H1 (cell line): ENCODE measurements at regions not wholly inside any gene's neighbourhood (a gene's known extent, or its start where the extent isn't known, plus 50 kb on each side); places are given as distances from the start of the nearest gene placed in this dataset.

Experiments
- CTCF ChIA-PET: fragments of 300-600 bp; sonication (Branson Sonifier 250); formaldehyde crosslinking; loops from one replicate; lab custom pipeline; 2021; ENCODE audit not compliant: partially characterized antibody; lab: Charles Lee
- POLR2A ChIA-PET: fragments of 300-600 bp; sonication (Branson Sonifier 250); formaldehyde crosslinking; loops from one replicate; lab custom pipeline; 2021; ENCODE audit warnings: inconsistent platforms; ENCODE audit not compliant: partially characterized antibody; lab: Charles Lee
- DNase-seq, 2 experiments: peaks; one replicate each; pipeline versions ENCODE4 v3.0.0 to v3.0.0-alpha.2; 2010 to 2022; ENCODE audit warnings: low spot score in 2 of 2, low read depth in 1 of 2, mixed read lengths in 1 of 2
- FAIRE-seq: peaks from 2 replicates; lab custom pipeline; 2011; peaks lifted over from hg19 to GRCh38; lab: Jason Lieb, UNC
- H2AFZ ChIP-seq: 2 replicates; pipeline ENCODE4 v1.8.1; 2012; ENCODE audit warnings: low read length, inconsistent platforms
- H2AK5ac ChIP-seq: 2 replicates; pipeline ENCODE4 v1.6.1; 2013; ENCODE audit warnings: low read depth, low read length
- H2BK120ac ChIP-seq: replicated peaks from 2 replicates; pipeline ENCODE3; 2013; ENCODE audit warnings: low read depth, low read length, inconsistent platforms
- H2BK12ac ChIP-seq: 2 replicates; pipeline ENCODE4 v1.6.1; 2013; ENCODE audit warnings: low read depth, low read length
- H2BK15ac ChIP-seq: 2 replicates; pipeline ENCODE4 v1.6.1; 2013; ENCODE audit warnings: low read length
- H2BK20ac ChIP-seq: 2 replicates; pipeline ENCODE4 v1.6.1; 2013; ENCODE audit warnings: low read length
- H2BK5ac ChIP-seq: 2 replicates; pipeline ENCODE4 v1.6.1; 2013; ENCODE audit warnings: low read depth, low read length
- H3K14ac ChIP-seq: 2 replicates; pipeline ENCODE4 v1.6.1; 2013; ENCODE audit warnings: inconsistent platforms; ENCODE audit not compliant: insufficient read length
- H3K18ac ChIP-seq: 2 replicates; pipeline ENCODE4 v1.6.1; 2013; ENCODE audit warnings: low read length; ENCODE audit errors: extremely low read depth
- H3K23ac ChIP-seq: 2 replicates; pipeline ENCODE4 v1.6.1; 2013; ENCODE audit warnings: inconsistent platforms; ENCODE audit not compliant: insufficient read length
- H3K23me2 ChIP-seq: 2 replicates; pipeline ENCODE4 v1.6.1; 2013; ENCODE audit warnings: low read depth, low read length
- H3K27ac ChIP-seq: 2 replicates; pipeline ENCODE4 v1.6.1; 2011; ENCODE audit warnings: low read depth, low read length, inconsistent platforms
- H3K27me3 ChIP-seq, 4 experiments: replicated peaks in 1 of 4; 1 replicate in 1 of 4; 2 replicates in 3 of 4; pipeline versions ENCODE4 v1.6.1 to v1.8.1; 2011 to 2013; ENCODE audit warnings: low read length in 3 of 4, mild to moderate bottlenecking in 3 of 4, inconsistent platforms in 2 of 4, mixed read lengths in 2 of 4, moderate library complexity in 1 of 4; ENCODE audit not compliant: control insufficient read depth in 3 of 4, insufficient read depth in 3 of 4; ENCODE audit errors: extremely low read depth in 1 of 4
- H3K36me3 ChIP-seq, 4 experiments: 2 replicates each; pipeline versions ENCODE4 v1.6.1 to v1.8.1; 2011 to 2013; ENCODE audit warnings: mild to moderate bottlenecking in 4 of 4, low read length in 3 of 4, moderate library complexity in 2 of 4, control low read depth in 1 of 4, inconsistent platforms in 1 of 4; ENCODE audit not compliant: insufficient read depth in 4 of 4, control insufficient read depth in 2 of 4
- H3K4ac ChIP-seq: replicated peaks from 2 replicates; pipeline ENCODE3; 2013; ENCODE audit warnings: low read length, low read depth, mixed read lengths, inconsistent platforms; ENCODE audit not compliant: insufficient read length
- H3K4me1 ChIP-seq, 4 experiments: replicated peaks in 1 of 4; 1 replicate in 1 of 4; 2 replicates in 3 of 4; pipeline versions ENCODE4 v1.6.1 to v1.8.1; 2011 to 2013; ENCODE audit warnings: low read length in 3 of 4, inconsistent platforms in 2 of 4, mixed read lengths in 1 of 4; ENCODE audit not compliant: insufficient read depth in 4 of 4, control insufficient read depth in 3 of 4
- H3K4me2 ChIP-seq, 2 experiments: 2 replicates each; pipeline versions ENCODE4 v1.6.1 to v1.8.1; 2011 to 2013; ENCODE audit warnings: low read depth in 2 of 2, low read length in 2 of 2, control low read depth in 1 of 2, inconsistent platforms in 1 of 2, mild to moderate bottlenecking in 1 of 2; ENCODE audit not compliant: insufficient read depth in 1 of 2
- H3K4me3 ChIP-seq, 4 experiments: fragments of 200-600, 300-600 bp in 1 of 4; sonication (generic), shearing (Covaris generic), sonication (Bioruptor Twin) in 1 of 4; 2 replicates each; pipeline versions ENCODE4 v1.5.1 to v1.8.1; 2011 to 2016; ENCODE audit warnings: low read length in 4 of 4, low read depth in 3 of 4, control low read depth in 2 of 4, inconsistent platforms in 2 of 4, mild to moderate bottlenecking in 2 of 4, mixed read lengths in 1 of 4, moderate library complexity in 1 of 4; ENCODE audit not compliant: insufficient read depth in 2 of 4; ENCODE audit errors: extremely low read depth in 1 of 4
- H3K56ac ChIP-seq: replicated peaks from 2 replicates; pipeline ENCODE3; 2013; ENCODE audit warnings: low read depth, mild to moderate bottlenecking, mixed read lengths, low read length, inconsistent platforms; ENCODE audit not compliant: insufficient read length
- H3K79me1 ChIP-seq: 2 replicates; pipeline ENCODE4 v1.6.1; 2013; ENCODE audit warnings: low read depth, low read length, control low read depth
- H3K79me2 ChIP-seq, 2 experiments: 2 replicates each; pipeline versions ENCODE4 v1.6.1 to v1.8.1; 2012 to 2013; ENCODE audit warnings: low read length in 2 of 2, mild to moderate bottlenecking in 2 of 2, inconsistent platforms in 1 of 2; ENCODE audit not compliant: insufficient read depth in 2 of 2, control insufficient read depth in 1 of 2
- H3K9ac ChIP-seq, 4 experiments: replicated peaks in 1 of 4; 1 replicate in 1 of 4; 2 replicates in 3 of 4; pipeline versions ENCODE4 v1.6.1 to v1.8.1; 2011 to 2013; ENCODE audit warnings: low read depth in 3 of 4, low read length in 3 of 4, control low read depth in 2 of 4, mild to moderate bottlenecking in 2 of 4, moderate library complexity in 2 of 4, inconsistent platforms in 1 of 4; ENCODE audit errors: extremely low read depth in 1 of 4
- H3K9me3 ChIP-seq, 2 experiments: 2 replicates each; pipeline versions ENCODE4 v1.6.1 to v1.8.1; 2012 to 2013; ENCODE audit warnings: mild to moderate bottlenecking in 2 of 2, moderate library complexity in 2 of 2, control low read depth in 1 of 2, inconsistent platforms in 1 of 2, low read depth in 1 of 2, low read length in 1 of 2, mixed read lengths in 1 of 2; ENCODE audit not compliant: insufficient read depth in 2 of 2
- H4K20me1 ChIP-seq, 2 experiments: replicated peaks in 1 of 2; 2 replicates each; pipeline versions ENCODE3 to v1.8.1; 2011 to 2013; ENCODE audit warnings: inconsistent platforms in 2 of 2, low read length in 2 of 2, mild to moderate bottlenecking in 1 of 2; ENCODE audit not compliant: insufficient read depth in 2 of 2, control insufficient read depth in 1 of 2
- H4K5ac ChIP-seq: 2 replicates; pipeline ENCODE4 v1.6.1; 2013; ENCODE audit warnings: low read length, low read depth, mixed read lengths, inconsistent platforms; ENCODE audit not compliant: insufficient read length
- H4K8ac ChIP-seq: 2 replicates; pipeline ENCODE4 v1.8.0; 2013; ENCODE audit warnings: mild to moderate bottlenecking, moderate library complexity, low read length, inconsistent platforms; ENCODE audit not compliant: insufficient read depth; ENCODE audit errors: extremely low read depth
- H4K91ac ChIP-seq: replicated peaks from 2 replicates; pipeline ENCODE3; 2013; ENCODE audit warnings: low read length, mixed read lengths, inconsistent platforms; ENCODE audit not compliant: insufficient read length
- CBX5 ChIP-seq: fragments of 300-800, 300-1000 bp; sonication (generic); IDR thresholded peaks from 2 replicates; pipeline ENCODE4 v1.7.1; 2016; ENCODE audit warnings: antibody characterized with exemption, low read length, low read depth
- CHD1 ChIP-seq: IDR thresholded peaks from 2 replicates; pipeline ENCODE4 v1.6.1; 2012; ENCODE audit warnings: low read depth, low read length, improper control_type of control experiment
- CTCF ChIP-seq, 3 experiments: IDR thresholded peaks; 1 replicate in 2 of 3; 2 replicates in 1 of 3; pipeline versions ENCODE4 v1.5.1 to v1.6.1; 2011; ENCODE audit warnings: low read length in 3 of 3, mild to moderate bottlenecking in 3 of 3, inconsistent platforms in 2 of 3, low read depth in 1 of 3, moderate library complexity in 1 of 3; ENCODE audit not compliant: insufficient read depth in 1 of 3; ENCODE audit errors: control extremely low read depth in 1 of 3
- GABPA ChIP-seq: IDR thresholded peaks from 2 replicates; pipeline ENCODE4 v1.6.1; 2011; ENCODE audit warnings: mild to moderate bottlenecking, low read length, moderate library complexity, borderline replicate concordance; ENCODE audit not compliant: insufficient read depth
- NANOG ChIP-seq: IDR thresholded peaks from 2 replicates; pipeline ENCODE4 v1.6.1; 2011; ENCODE audit warnings: low read length, low read depth, mild to moderate bottlenecking, inconsistent platforms; ENCODE audit not compliant: insufficient read depth, poor library complexity, severe bottlenecking
- POLR2AphosphoS5 ChIP-seq: IDR thresholded peaks from 2 replicates; pipeline ENCODE4 v1.6.1; 2011; ENCODE audit warnings: low read depth, low read length
- RBBP5 ChIP-seq: IDR thresholded peaks from 2 replicates; pipeline ENCODE4 v1.7.1; 2012; ENCODE audit warnings: low read depth, mild to moderate bottlenecking, inconsistent platforms, low read length, moderate library complexity, borderline replicate concordance
- SRF ChIP-seq: IDR thresholded peaks from 2 replicates; pipeline ENCODE4 v1.6.1; 2011; ENCODE audit warnings: mild to moderate bottlenecking, low read depth, low read length, moderate library complexity
- WGBS, 2 experiments: shearing (Covaris generic) in 1 of 2; methylation state at CpG; one replicate each; pipeline versions ENCODE4 v1.1.6 to v1.1.7; 2013 to 2015; ENCODE audit warnings: low lambda C conversion rate in 2 of 2, mixed read lengths in 2 of 2, inconsistent platforms in 1 of 2, low coverage in 1 of 2, missing lambda C conversion rate in 1 of 2; ENCODE audit not compliant: insufficient replicate concordance in 2 of 2, insufficient coverage in 1 of 2, insufficient read length in 1 of 2; ENCODE audit errors: extremely low coverage in 1 of 2, missing lambda C conversion rate in 1 of 2; 5-methylcytosine and 5-hydroxymethylcytosine counted together
- TF ChIP-seq, protein P1 (sequence below): IDR thresholded peaks from 2 replicates; pipeline ENCODE4 v1.6.1; 2011; ENCODE audit warnings: low read depth, mild to moderate bottlenecking, low read length; ENCODE audit not compliant: insufficient read depth
- TF ChIP-seq, protein P2 (sequence below): IDR thresholded peaks from 2 replicates; pipeline ENCODE4 v1.6.1; 2012; ENCODE audit warnings: inconsistent platforms

DNA sequence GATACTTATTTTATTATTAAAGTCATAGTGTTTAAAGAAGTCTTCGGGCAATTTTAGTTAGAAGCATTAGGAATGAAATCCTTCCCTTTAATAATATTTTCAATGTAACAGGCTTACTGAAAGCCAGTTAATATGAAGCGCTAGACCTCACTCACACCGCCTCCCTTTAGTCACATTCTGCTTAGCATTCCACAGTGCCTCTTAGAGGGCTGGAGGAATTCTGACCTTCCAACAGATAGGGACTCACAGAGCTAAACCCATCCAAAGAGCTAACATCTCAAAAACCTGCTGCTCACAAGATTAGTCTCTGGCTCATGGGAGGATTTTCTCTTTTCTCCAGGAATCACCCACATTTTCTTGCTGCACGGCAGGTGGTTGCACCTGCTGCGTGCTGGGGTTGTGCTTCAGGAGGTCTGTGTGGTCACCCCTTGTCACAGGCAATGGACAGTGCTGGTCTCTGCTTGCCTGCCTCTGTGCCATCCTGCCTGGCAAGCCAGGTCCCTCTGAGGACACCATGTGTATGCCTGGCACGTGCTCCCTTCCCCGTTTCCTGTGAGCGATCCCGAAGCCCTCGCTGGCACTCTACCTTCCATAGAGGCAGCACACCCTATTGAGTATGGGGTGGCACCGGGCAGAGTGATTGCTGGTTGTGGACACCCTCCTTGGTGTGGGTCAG lies 91.8 kb downstream of the KLF6 start:
- no peak overlapping the region for H3K4me3 ChIP-seq
- no peaks in the 10 kb centered on the region for H3K79me2 ChIP-seq
- no peaks in the 10 kb centered on the region; a peak in 2 of 4 replicates for H3K9me3 ChIP-seq
- H3K23ac ChIP-seq = no peak overlapping the region
- no peak overlapping the region for H2BK15ac ChIP-seq
- no peak overlapping the region for H3K27ac ChIP-seq
- no peak overlapping the region for H4K91ac ChIP-seq
- H3K36me3 ChIP-seq = no peaks in the 10 kb centered on the region
- no peaks in the 10 kb centered on the region for H3K79me1 ChIP-seq
- H4K5ac ChIP-seq = no peak overlapping the region
- H2BK20ac ChIP-seq = no peak overlapping the region
- no peak for FAIRE-seq
- H2BK5ac ChIP-seq = no peak overlapping the region; the same call in 1 of the 2 replicates
- DNase-seq = no peak
- H3K56ac ChIP-seq = no peak overlapping the region
- no peaks in the 10 kb centered on the region; a peak in 2 of 7 replicates for H3K4me1 ChIP-seq
- no peak overlapping the region for H2AK5ac ChIP-seq
- no peak overlapping the region for H3K4me2 ChIP-seq
- no peak overlapping the region for H3K4ac ChIP-seq
- WGBS, 2 experiments = 97% methylated on average over 11 of the region's 11 CpGs; no CpG with 5 or more reads in 1 of the 2 experiments
- H3K9ac ChIP-seq = no peak overlapping the region
- H2AFZ ChIP-seq = no peak overlapping the region
- H3K18ac ChIP-seq = no peak overlapping the region
- no peak overlapping the region for H2BK120ac ChIP-seq
- H4K20me1 ChIP-seq = no peaks in the 10 kb centered on the region
- no peaks in the 10 kb centered on the region for H3K27me3 ChIP-seq
- H2BK12ac ChIP-seq = peak overlapping the region; percentile 71; the same call in 1 of the 2 replicates
- POLR2A ChIA-PET = interaction anchor here (0.7 kb wide), 1 partner anchor 9 kb away, joined by 4 read pairs; no protein-coding TSS in a partner anchor
- CTCF ChIA-PET = no interaction called here
- no peak overlapping the region for H4K8ac ChIP-seq
- H3K23me2 ChIP-seq = no peaks in the 10 kb centered on the region
- no peak overlapping the region for H3K14ac ChIP-seq
- TF ChIP-seq CHD1 = no peak
- TF ChIP-seq, protein P1, sequence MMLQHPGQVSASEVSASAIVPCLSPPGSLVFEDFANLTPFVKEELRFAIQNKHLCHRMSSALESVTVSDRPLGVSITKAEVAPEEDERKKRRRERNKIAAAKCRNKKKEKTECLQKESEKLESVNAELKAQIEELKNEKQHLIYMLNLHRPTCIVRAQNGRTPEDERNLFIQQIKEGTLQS = no peak
- TF ChIP-seq CBX5 = no peak
- no peak for TF ChIP-seq NANOG
- TF ChIP-seq GABPA = no peak
- no peak for TF ChIP-seq SRF
- TF ChIP-seq, protein P2, sequence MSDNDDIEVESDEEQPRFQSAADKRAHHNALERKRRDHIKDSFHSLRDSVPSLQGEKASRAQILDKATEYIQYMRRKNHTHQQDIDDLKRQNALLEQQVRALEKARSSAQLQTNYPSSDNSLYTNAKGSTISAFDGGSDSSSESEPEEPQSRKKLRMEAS = no peak
- TF ChIP-seq CTCF (IDR thresholded peaks at IDR 0.05; ENCODE audit: control extremely low read depth in 1 of 3, insufficient read depth in 1 of 3, low read depth in 1 of 3, low read length in 3 of 3) = no peak
- no peak for TF ChIP-seq POLR2AphosphoS5
- no peak for TF ChIP-seq RBBP5
